ENCODE measurements at regions not wholly inside any gene's neighbourhood (a gene's known extent, or its start where the extent isn't known, plus 50 kb on each side); places are given as distances from the start of the nearest gene placed in this dataset.
"Not testable (repeated sequence)": the region's sequence is repeated elsewhere in the genome, so short reads cannot be mapped to it uniquely, and the experiment has no call there.

DNA sequence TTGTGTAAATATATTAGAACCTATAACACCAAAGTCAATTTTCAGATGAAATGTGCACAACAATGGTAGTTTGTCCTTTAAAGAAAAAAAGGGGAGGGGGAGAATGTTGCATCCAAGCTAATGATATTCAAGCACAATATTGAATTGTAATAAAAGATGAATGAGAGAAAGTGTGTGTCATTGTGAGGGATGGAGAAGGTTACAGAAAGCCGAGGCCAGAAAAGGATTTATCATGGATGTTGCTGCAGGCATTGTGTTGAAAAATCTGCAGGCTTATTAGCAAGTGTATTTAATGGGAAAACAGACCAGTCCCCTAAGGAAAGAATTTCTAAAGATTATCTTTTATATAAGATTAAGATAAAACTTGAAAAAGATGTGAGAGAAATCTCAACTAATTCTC is 186.5 kb downstream of the SPTSSA start:
- no peak for DNase-seq (ENCODE audit: low read depth, low spot score)
- no peaks in the 10 kb centered on the region for H3K9me1 ChIP-seq (ENCODE audit: control insufficient read depth, extremely low read depth, insufficient read depth, low read length)
- no peaks in the 10 kb centered on the region for H3K4me1 ChIP-seq (ENCODE audit: control insufficient read depth, extremely low read depth, insufficient read depth, low read length)
- no peak for FAIRE-seq
- no peaks in the 10 kb centered on the region for H3K27me3 ChIP-seq (ENCODE audit: control insufficient read depth, extremely low read depth, insufficient read depth, low read length)
- H3K27ac ChIP-seq (ENCODE audit: control insufficient read depth, insufficient read depth, low read length), result no peak overlapping the region
- no peak overlapping the region for H2AFZ ChIP-seq (ENCODE audit: control insufficient read depth, low read length)
- dilution Hi-C loops (cut with MboI; ENCODE audit: extremely low pct_ligation_motif_present, low sequenced_read_pairs), result no loop called here
- H3K4me3 ChIP-seq (ENCODE audit: control insufficient read depth in 2 of 3, extremely low read depth in 1 of 3, insufficient read depth in 2 of 3, low read depth in 1 of 3, low read length in 3 of 3), result no peak overlapping the region
- H3K9ac ChIP-seq (ENCODE audit: control insufficient read depth, extremely low read depth, insufficient read depth, low read length), result no peak overlapping the region
- H3K36me3 ChIP-seq (ENCODE audit: control insufficient read depth in 2 of 2, extremely low read depth in 1 of 2, insufficient read depth in 2 of 2, low read length in 2 of 2), result no peaks in the 10 kb centered on the region
- no peak overlapping the region for H3K4me2 ChIP-seq (ENCODE audit: control insufficient read depth, extremely low read depth, insufficient read depth, low read depth, low read length)
- H3K79me2 ChIP-seq (ENCODE audit: control insufficient read depth, insufficient read depth, low read length), result no peaks in the 10 kb centered on the region
- no peak for TF ChIP-seq EZH2 (IDR thresholded peaks at IDR 0.05; ENCODE audit: low read length)
- TF ChIP-seq CTCF (optimal IDR thresholded peaks at IDR 0.05 in 1 of 3, IDR thresholded peaks at IDR 0.05 in 1 of 3, conservative IDR thresholded peaks at IDR 0.05 in 1 of 3; ENCODE audit: extremely low read depth in 1 of 3, insufficient read depth in 2 of 3, low read length in 3 of 3), result no peak
- H3K9me3 ChIP-seq (ENCODE audit: control insufficient read depth, low read depth, low read length), result no peaks in the 10 kb centered on the region
- H4K20me1 ChIP-seq (ENCODE audit: control insufficient read depth, extremely low read depth, insufficient read depth, low read length), result no peaks in the 10 kb centered on the region

GRCh38 chr14:34275078-34275477 is 187.0 kb downstream of the SPTSSA start:
- H3K4me2 ChIP-seq (ENCODE audit: control insufficient read depth, extremely low read depth, insufficient read depth, low read depth, low read length), result no peak overlapping the region
- H3K9me1 ChIP-seq (ENCODE audit: control insufficient read depth, extremely low read depth, insufficient read depth, low read length), result no peaks in the 10 kb centered on the region
- H3K4me3 ChIP-seq (ENCODE audit: control insufficient read depth in 2 of 3, extremely low read depth in 1 of 3, insufficient read depth in 2 of 3, low read depth in 1 of 3, low read length in 3 of 3), result no peak overlapping the region
- H2AFZ ChIP-seq (ENCODE audit: control insufficient read depth, low read length), result no peak overlapping the region
- no peaks in the 10 kb centered on the region for H4K20me1 ChIP-seq (ENCODE audit: control insufficient read depth, extremely low read depth, insufficient read depth, low read length)
- H3K27ac ChIP-seq (ENCODE audit: control insufficient read depth, insufficient read depth, low read length), result no peak overlapping the region
- no peak for TF ChIP-seq CTCF (optimal IDR thresholded peaks at IDR 0.05 in 1 of 3, IDR thresholded peaks at IDR 0.05 in 1 of 3, conservative IDR thresholded peaks at IDR 0.05 in 1 of 3; ENCODE audit: extremely low read depth in 1 of 3, insufficient read depth in 2 of 3, low read length in 3 of 3)
- no peak for TF ChIP-seq EZH2 (IDR thresholded peaks at IDR 0.05; ENCODE audit: low read length)
- FAIRE-seq, result no peak
- no peaks in the 10 kb centered on the region for H3K27me3 ChIP-seq (ENCODE audit: control insufficient read depth, extremely low read depth, insufficient read depth, low read length)
- H3K36me3 ChIP-seq (ENCODE audit: control insufficient read depth in 2 of 2, extremely low read depth in 1 of 2, insufficient read depth in 2 of 2, low read length in 2 of 2), result no peaks in the 10 kb centered on the region
- H3K4me1 ChIP-seq (ENCODE audit: control insufficient read depth, extremely low read depth, insufficient read depth, low read length), result no peaks in the 10 kb centered on the region
- H3K9me3 ChIP-seq (ENCODE audit: control insufficient read depth, low read depth, low read length), result no peaks in the 10 kb centered on the region
- no peak for DNase-seq (ENCODE audit: low read depth, low spot score)
- H3K79me2 ChIP-seq (ENCODE audit: control insufficient read depth, insufficient read depth, low read length), result no peaks in the 10 kb centered on the region
- H3K9ac ChIP-seq (ENCODE audit: control insufficient read depth, extremely low read depth, insufficient read depth, low read length), result no peak overlapping the region
- dilution Hi-C loops (cut with MboI; ENCODE audit: extremely low pct_ligation_motif_present, low sequenced_read_pairs), result no loop called here

GRCh38 chr14:34273716-34274115 is 188.3 kb downstream of the SPTSSA start:
- H3K9me3 ChIP-seq (ENCODE audit: control insufficient read depth, low read depth, low read length); H3K4me3 ChIP-seq (ENCODE audit: control insufficient read depth in 2 of 3, extremely low read depth in 1 of 3, insufficient read depth in 2 of 3, low read depth in 1 of 3, low read length in 3 of 3); H4K20me1 ChIP-seq (ENCODE audit: control insufficient read depth, extremely low read depth, insufficient read depth, low read length); H3K9ac ChIP-seq (ENCODE audit: control insufficient read depth, extremely low read depth, insufficient read depth, low read length); dilution Hi-C loops (cut with MboI; ENCODE audit: extremely low pct_ligation_motif_present, low sequenced_read_pairs); H3K4me2 ChIP-seq (ENCODE audit: control insufficient read depth, extremely low read depth, insufficient read depth, low read depth, low read length); H3K36me3 ChIP-seq (ENCODE audit: control insufficient read depth in 2 of 2, extremely low read depth in 1 of 2, insufficient read depth in 2 of 2, low read length in 2 of 2); H3K4me1 ChIP-seq (ENCODE audit: control insufficient read depth, extremely low read depth, insufficient read depth, low read length); H3K9me1 ChIP-seq (ENCODE audit: control insufficient read depth, extremely low read depth, insufficient read depth, low read length); H2AFZ ChIP-seq (ENCODE audit: control insufficient read depth, low read length); H3K27me3 ChIP-seq (ENCODE audit: control insufficient read depth, extremely low read depth, insufficient read depth, low read length); FAIRE-seq; H3K79me2 ChIP-seq (ENCODE audit: control insufficient read depth, insufficient read depth, low read length); H3K27ac ChIP-seq (ENCODE audit: control insufficient read depth, insufficient read depth, low read length); DNase-seq (ENCODE audit: low read depth, low spot score): not testable (repeated sequence)

All from keratinocyte (primary cell).